NCI-H2081 (cell line): ENCODE measurements at regions not wholly inside any gene's neighbourhood (a gene's known extent, or its start where the extent isn't known, plus 50 kb on each side); places are given as distances from the start of the nearest gene placed in this dataset.

Experiments used
- DNase-seq, 2 experiments: peaks; one replicate each; lab custom pipeline; 2025; lab: John Stamatoyannopoulos, UW

DNA sequence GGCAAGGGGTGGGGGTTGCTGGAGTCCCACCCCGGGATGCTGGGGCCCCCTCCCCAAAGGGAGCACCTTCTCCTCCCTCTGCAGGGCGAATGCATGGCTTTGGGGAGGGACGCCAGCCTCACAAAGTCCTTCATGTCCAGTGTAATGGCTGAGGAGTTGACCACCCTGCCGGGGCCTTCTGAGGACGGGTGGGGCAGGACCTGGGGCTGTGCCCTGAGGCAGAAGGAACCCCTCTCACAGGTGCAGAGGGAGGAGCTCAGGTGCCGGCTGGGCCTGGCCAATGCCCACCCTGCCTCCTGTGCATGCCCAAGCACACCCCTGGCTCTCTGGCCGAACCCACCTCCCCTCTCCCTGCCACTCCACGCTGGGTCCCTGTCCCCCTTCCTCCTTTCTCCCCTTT, 64.3 kb upstream of the RNU6ATAC start:
- DNase-seq = no peak

DNA sequence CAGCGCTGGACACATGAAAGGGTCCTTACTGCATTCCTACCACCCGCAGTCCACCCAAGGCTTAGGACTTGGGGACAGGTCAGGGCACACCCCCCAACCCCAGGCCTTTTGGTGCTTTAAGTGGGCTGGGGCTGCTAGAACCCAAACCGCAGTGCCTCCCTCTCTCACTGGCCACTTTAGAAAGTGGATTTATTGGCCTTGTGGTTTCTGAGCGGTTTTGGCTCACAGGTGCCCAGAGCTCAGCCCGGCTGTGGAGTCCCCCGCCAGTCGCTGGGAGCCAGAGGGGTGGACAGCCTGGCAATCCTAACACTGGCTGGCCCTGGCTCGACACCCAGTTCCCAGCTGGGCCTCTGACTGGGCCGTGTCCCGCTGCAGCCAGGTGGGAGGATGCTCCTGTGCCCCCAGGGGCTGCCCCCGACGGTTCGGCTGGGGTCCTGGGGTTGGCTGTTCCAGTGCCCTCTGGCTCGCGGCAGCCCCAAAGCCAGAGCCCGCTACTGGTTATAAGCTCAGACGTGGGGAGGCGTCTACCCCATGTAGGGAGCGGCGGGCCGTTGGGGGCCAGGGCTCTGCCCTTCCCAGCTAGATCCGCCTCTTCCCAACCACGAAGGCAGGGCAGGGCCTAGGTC, 65.2 kb upstream of the RNU6ATAC start:
- no peak for DNase-seq

GRCh38 chr9:134230092-134230941, 66.0 kb upstream of the RNU6ATAC start:
- DNase-seq = no peak

GRCh38 chr9:134230942-134231325, 66.6 kb upstream of the RNU6ATAC start:
- no peak for DNase-seq

DNA sequence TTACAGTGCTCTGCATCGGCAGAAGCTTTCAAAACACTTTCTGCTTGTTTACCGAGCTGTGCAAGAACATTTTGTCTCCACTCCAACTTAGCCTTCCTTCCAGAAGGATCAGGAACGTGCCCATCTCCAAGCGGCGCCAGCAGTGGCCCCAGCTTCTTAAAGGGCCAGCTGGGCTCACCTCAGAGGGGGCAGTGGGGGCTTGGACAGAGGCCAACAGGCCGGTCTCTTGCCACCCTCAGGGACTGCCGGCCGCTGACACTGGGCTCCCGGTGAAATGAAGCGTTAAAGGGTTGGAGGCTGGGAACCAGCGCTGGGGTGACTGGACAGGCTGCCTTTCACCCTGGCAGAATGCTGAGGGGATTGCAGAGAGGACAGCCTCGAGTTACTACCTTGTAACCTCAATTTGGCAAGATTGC, 67.0 kb upstream of the RNU6ATAC start:
- DNase-seq = no peak

DNA sequence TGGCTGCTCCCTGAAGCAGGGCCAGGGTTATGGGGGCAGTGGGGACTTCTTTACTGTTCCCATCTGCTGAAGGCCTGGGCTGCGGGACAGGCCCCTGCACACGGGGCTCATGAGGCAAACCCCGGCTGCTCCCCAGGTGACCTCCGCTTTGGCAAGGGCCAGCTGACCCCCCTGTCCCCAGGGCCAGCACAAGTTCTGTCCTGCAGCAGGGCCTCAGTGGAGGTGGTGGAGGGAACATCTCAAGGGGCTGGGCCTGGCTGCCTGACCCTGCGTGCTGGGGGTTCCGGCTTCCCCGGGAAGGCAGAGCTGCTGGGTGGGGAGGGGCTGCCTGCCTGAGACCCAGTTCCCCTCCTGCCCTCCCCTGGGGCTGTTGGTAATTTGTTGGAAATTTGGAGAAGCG, 67.4 kb upstream of the RNU6ATAC start:
- DNase-seq = no peak

DNA sequence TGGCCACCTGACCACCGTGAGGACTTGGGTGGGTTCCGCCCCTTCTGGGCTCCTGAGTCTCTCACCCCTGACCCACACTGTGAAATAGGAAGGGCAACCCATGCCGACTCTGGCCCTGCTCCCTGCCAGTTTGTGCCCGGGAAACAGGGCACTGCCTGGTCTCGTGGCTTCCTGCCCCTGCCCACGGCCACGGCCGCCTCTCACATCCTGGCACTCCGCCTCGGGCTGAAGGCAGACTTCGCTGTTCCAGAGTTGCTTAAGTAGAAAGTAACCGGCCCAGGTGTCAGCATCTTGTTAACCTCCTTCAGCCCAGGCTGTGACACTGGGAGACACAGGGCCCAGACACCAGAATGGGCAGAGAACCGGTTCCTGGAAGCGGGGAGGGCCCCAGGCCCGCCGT, 68.7 kb upstream of the RNU6ATAC start:
- no peak for DNase-seq

DNA sequence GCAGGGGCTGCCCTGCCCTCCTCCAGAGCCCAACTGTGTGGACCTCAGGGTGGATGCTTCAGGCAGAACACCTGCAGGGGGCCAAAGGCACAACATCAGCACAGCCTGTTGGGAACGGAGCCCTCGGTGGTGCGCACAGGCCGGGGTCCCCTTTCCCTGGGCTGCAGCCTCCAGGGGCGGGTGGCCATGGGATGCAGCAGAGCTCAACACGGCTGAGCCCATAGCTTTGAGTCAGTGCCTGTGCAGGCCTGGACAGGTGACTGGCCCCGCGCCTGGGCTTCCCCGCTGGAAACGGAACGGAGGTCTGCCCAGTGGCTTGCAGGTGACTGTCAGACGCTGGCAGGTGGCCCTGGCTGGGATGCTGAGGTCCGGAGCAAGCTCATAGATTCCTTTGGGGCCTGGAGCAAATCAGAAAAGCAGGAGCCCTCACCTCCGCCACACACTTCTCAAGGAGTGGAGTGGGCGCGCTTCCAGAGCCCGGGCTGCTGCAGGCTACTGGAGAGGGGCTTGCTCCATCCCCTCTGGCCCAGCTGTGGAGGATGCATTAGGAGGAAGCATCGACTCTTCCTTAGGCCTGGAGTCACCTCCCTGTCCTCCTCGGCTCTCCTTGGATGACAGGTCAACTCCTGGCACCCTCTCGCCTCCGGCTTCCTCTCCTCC, 69.8 kb upstream of the RNU6ATAC start:
- DNase-seq = no peak

GRCh38 chr9:134234687-134235359, 70.5 kb upstream of the RNU6ATAC start:
- no peak for DNase-seq

GRCh38 chr9:134235366-134235765, 71.0 kb upstream of the RNU6ATAC start:
- no peak for DNase-seq

GRCh38 chr9:134236001-134236421, 71.6 kb upstream of the RNU6ATAC start:
- DNase-seq = no peak

- no peak for DNase-seq
Measured at GRCh38 chr9:134236935-134237629, 72.7 kb upstream of the RNU6ATAC start.

DNA sequence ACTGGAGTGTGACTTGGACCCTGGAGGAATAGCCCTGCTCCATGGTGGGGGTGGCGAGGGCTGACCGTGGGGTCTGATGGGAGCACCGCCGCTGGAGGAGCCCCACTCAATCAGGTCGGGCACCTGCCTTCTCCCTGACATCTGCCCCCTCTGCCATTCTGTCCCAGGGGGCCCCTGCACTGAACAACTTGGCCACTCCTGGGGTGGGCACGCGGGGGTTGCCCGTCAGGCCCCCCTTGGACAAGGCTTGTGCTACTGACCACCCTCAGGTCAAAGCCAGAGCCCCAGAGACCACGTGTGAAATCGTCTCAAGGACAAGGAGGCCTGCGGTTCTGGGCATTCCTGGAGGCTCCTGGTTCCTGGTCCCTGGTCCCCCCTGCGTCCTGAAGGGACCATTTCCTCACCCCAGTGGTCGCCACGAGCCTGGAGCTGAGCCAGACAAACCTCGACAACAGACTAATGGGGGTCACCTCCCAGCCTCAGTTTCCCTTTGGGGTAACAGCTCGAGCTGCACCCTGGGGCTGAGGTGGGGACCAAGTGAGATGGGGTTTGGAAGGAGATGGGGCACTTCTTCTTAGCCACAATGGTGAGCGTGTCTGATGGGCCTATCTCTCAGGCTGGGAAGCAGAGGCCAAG, 73.4 kb upstream of the RNU6ATAC start:
- no peak for DNase-seq

DNA sequence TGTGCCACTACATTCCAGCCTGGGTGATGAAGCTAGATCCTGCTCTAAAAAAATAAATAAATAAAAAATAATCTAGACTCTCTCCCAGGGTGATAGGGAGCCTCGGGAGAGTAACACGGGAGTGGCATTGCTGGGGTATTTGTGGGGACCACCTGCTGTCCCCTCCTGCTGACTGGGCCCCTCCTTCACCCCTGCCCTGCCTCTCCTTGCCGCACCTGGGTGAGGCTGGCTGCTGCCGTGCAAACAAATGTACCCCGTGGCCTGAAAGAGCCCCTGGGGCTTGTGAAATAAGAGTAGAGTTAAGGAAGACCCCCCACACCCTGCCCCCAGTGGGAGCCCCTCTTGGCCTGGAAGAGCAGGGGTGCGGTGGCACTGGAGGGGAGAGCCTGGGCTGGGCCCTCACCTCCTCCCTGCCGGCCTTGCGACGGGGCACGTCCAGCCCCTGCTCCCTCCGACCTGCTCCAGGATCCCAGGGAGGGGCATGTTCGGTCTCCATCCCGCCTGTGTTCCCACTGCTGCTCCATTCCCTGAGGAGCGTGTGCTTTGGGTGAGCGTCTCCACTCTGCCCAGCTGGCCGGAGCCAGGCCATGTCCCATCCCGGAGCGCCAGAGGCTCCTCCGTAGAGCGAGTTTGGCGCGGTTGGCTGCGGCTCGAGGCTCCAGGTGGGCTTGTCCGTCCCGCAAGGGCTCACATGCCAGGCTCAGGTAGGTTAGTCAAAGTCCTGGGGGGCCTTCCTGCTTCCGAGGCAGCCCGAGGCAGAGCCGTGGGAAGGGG, 75.0 kb upstream of the RNU6ATAC start:
- no peak for DNase-seq

DNA sequence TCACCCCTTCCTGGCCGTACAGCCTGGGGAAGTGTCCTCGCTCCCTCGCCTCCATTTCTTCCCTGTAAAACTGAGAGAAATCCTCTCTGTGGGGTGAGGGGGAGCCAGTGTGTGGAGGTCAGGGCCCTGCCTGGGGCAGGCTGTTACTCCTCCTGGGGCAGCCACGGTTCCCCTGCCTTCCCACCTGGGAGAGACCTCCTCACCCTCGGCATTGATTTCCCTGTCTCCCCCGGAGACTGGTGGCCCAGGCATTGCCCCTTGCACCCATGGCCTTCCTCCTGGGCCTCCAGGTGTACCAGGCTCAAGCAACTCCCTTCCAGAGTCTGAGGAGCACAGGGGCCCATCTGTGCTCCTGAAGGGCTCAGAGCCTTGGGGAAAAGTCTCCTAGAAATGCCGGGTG, 75.6 kb upstream of the RNU6ATAC start:
- DNase-seq = no peak

DNA sequence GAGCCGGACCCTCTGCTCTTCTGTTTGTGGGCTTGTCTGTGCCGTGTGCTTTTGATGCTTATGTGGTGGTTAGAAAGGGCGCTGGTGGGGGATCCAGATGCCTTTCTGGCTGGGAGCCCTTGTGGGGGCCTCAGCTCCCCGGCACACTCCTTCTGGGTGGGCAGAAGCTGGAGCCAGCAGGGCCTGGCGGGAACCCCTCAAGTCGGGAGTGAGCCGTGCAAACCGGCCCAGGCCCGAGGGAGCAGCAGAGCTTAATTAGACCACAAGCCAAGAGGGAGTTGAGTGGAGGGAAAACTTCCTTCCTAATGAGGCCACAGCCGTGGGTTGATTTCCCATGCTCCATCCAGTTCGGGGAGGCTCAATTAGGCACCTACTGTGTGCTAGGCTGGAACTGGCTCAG, 76.0 kb upstream of the RNU6ATAC start:
- DNase-seq = no peak

GRCh38 chr9:134242706-134243105, 78.3 kb upstream of the RNU6ATAC start:
- no peak for DNase-seq

- DNase-seq = no peak
Measured at GRCh38 chr9:134243778-134244467, 79.6 kb upstream of the RNU6ATAC start.

GRCh38 chr9:134245179-134245578, 80.8 kb upstream of the RNU6ATAC start:
- no peak for DNase-seq
